Lung (tissue), 11 donors: ENCODE measurements at regions not wholly inside any gene's neighbourhood (a gene's known extent, or its start where the extent isn't known, plus 50 kb on each side); places are given as distances from the start of the nearest gene placed in this dataset.

Experiments used
- ATAC-seq: fragments of 200-7000 bp; cut with Tn5 transposase; one replicate; pipeline ENCODE4 v1.9.1; 2020; ENCODE audit warnings: moderate number of reproducible peaks; ENCODE audit not compliant: insufficient read depth, low FRiP score
- DNase-seq, 3 donors: peaks; one replicate each; pipeline ENCODE4 v3.0.0-alpha.2; 2013 to 2017
- H3K27ac ChIP-seq, 2 donors: one replicate each; pipeline ENCODE4 v1.5.1; 2013; ENCODE audit warnings: mild to moderate bottlenecking in 2 of 2, moderate library complexity in 2 of 2, control low read depth in 1 of 2, inconsistent platforms in 1 of 2, low read depth in 1 of 2, low read length in 1 of 2
- H3K27me3 ChIP-seq, 3 donors: one replicate each; pipeline ENCODE4 v1.5.1; 2013; ENCODE audit warnings: low read length in 2 of 3; ENCODE audit not compliant: control insufficient read depth in 3 of 3, insufficient read depth in 3 of 3
- H3K36me3 ChIP-seq, 4 donors: one replicate each; pipeline ENCODE4 v1.5.1; 2013; ENCODE audit warnings: low read length in 4 of 4, mild to moderate bottlenecking in 1 of 4, moderate library complexity in 1 of 4; ENCODE audit not compliant: control insufficient read depth in 4 of 4, insufficient read depth in 4 of 4
- H3K4me1 ChIP-seq, 5 donors: one replicate each; pipeline ENCODE4 v1.5.1; 2013; ENCODE audit warnings: low read length in 5 of 5, mild to moderate bottlenecking in 2 of 5, moderate library complexity in 1 of 5; ENCODE audit not compliant: control insufficient read depth in 5 of 5, insufficient read depth in 5 of 5
- H3K4me3 ChIP-seq: one replicate; pipeline ENCODE4 v1.5.1; 2013; ENCODE audit warnings: mild to moderate bottlenecking, control low read depth, moderate library complexity
- H3K9ac ChIP-seq, 2 donors: one replicate each; pipeline ENCODE4 v1.5.1; 2013; ENCODE audit warnings: low read length in 2 of 2, control low read depth in 1 of 2; ENCODE audit not compliant: insufficient read depth in 1 of 2
- H3K9me3 ChIP-seq, 4 donors: one replicate each; pipeline ENCODE4 v1.5.1; 2013; ENCODE audit warnings: low read length in 3 of 4, mild to moderate bottlenecking in 1 of 4, moderate library complexity in 1 of 4; ENCODE audit not compliant: control insufficient read depth in 4 of 4, insufficient read depth in 3 of 4
- CTCF ChIP-seq: IDR thresholded peaks from 2 replicates; pipeline ENCODE4 v1.5.1; 2012; ENCODE audit warnings: mild to moderate bottlenecking; ENCODE audit errors: control extremely low read depth, extremely low read depth
- WGBS, 2 donors: extraction: QIAGEN DNeasy Blood & Tissue Kit; methylation state at CpG; one replicate each; pipeline ENCODE4 v1.1.7; 2013; 5-methylcytosine and 5-hydroxymethylcytosine counted together
- donor health status: control.
- donor health status: control.
- donor health status: Bipolar disorder and iron deficiency.
- donor health status: healthy.
- donor health status: DM: yes; HTN: yes; CAD: no.

GRCh38 chrX:97995834-97996233 is 1112.1 kb downstream of the RPA4 start:
- ATAC-seq (no peak), DNase-seq (no peak)
- peaks cover 0 to 5% (median 0%) of the 10 kb centered on the region in 3 donors for H3K27me3 ChIP-seq
- no peak overlapping the region for H3K27ac ChIP-seq
- peaks cover 0 to 5% (median 2%) of the 10 kb centered on the region in 4 donors for H3K9me3 ChIP-seq
- H3K36me3 ChIP-seq, result no peaks in the 10 kb centered on the region
- no peak overlapping the region for H3K4me3 ChIP-seq
- no peaks in the 10 kb centered on the region for H3K4me1 ChIP-seq
- no peak for TF ChIP-seq CTCF
- 84 to 91% methylated on average over 4 of the region's 4 CpGs for WGBS, 2 donors
- no peak overlapping the region for H3K9ac ChIP-seq

- Histone ChIP-seq H3K4me1 (no peaks in the 10 kb centered on the region), H3K27ac (no peak overlapping the region), H3K27me3 (peaks cover 0 to 2% (median 0%) of the 10 kb centered on the region in 3 donors), H3K36me3 (no peaks in the 10 kb centered on the region), H3K9ac (no peak overlapping the region), H3K4me3 (no peak overlapping the region), H3K9me3 (peaks cover 0 to 8% (median 1%) of the 10 kb centered on the region in 4 donors)
- ATAC-seq (no peak), DNase-seq (no peak)
- TF ChIP-seq CTCF, result no peak
- WGBS, 2 donors, result 79 to 90% methylated on average over 2 to 4 of the region's 4 CpGs
Observed at GRCh38 chrX:98028691-98029090, 1145.0 kb downstream of the RPA4 start.

- DNase-seq (no peak), ATAC-seq (no peak)
- Histone ChIP-seq H3K9me3 (peaks cover 0 to 8% (median 1%) of the 10 kb centered on the region in 4 donors), H3K27ac (no peak overlapping the region), H3K4me1 (no peaks in the 10 kb centered on the region), H3K9ac (no peak overlapping the region), H3K36me3 (no peaks in the 10 kb centered on the region), H3K27me3 (peaks cover 0 to 6% (median 3%) of the 10 kb centered on the region in 3 donors), H3K4me3 (no peak overlapping the region)
- no peak for TF ChIP-seq CTCF
- 91 to 95% methylated on average over 12 of the region's 12 CpGs for WGBS, 2 donors
Observed at GRCh38 chrX:98029861-98030260, 1146.2 kb downstream of the RPA4 start.

DNA sequence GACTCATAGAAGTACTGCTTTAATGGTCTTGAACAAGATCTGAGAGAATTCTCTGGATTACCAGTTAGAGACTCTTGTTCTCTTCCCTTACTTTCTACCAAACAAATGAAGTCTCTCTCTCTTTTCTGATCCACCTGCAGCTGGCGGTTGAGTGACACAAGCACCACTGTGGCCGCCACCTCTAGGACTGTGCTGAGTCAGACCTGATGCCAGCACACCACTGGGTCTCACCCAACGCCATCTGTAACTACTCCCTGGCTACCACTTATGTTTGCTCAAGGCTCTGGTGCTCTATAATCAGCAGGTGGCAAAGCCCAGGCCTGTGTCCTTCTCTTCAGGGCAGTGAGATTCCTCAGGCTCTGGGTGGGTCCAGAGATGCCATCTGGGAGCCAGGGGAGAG is 1173.5 kb downstream of the RPA4 start:
- no peak overlapping the region for H3K9ac ChIP-seq
- TF ChIP-seq CTCF, result no peak
- H3K4me1 ChIP-seq, result no peaks in the 10 kb centered on the region
- no peaks in the 10 kb centered on the region for H3K36me3 ChIP-seq
- WGBS, 2 donors, result 86% methylated on average over 3 of the region's 3 CpGs
- no peak overlapping the region for H3K27ac ChIP-seq
- DNase-seq (no peak), ATAC-seq (no peak)
- no peak overlapping the region for H3K4me3 ChIP-seq
- peaks cover 0 to 7% (median 0%) of the 10 kb centered on the region in 4 donors for H3K9me3 ChIP-seq
- H3K27me3 ChIP-seq, result peaks cover 0 to 5% (median 5%) of the 10 kb centered on the region in 3 donors
